ENCODE measurements at regions not wholly inside any gene's neighbourhood (a gene's known extent, or its start where the extent isn't known, plus 50 kb on each side); places are given as distances from the start of the nearest gene placed in this dataset.

GRCh38 chr10:94093286-94093905 lies 99.7 kb downstream of the PLCE1 start:
- H3K9me3 ChIP-seq (replicated peaks; ENCODE audit: insufficient read depth, low read length): no peaks in the 10 kb centered on the region
- no peak overlapping the region for H2AFZ ChIP-seq (ENCODE audit: low read length)
- no peak overlapping the region for H3K9ac ChIP-seq (ENCODE audit: low read length)
- no peaks in the 10 kb centered on the region for H3K36me3 ChIP-seq (replicated peaks; ENCODE audit: insufficient read depth, low read length)
- TF ChIP-seq EZH2 (optimal IDR thresholded peaks at IDR 0.05; ENCODE audit: low read depth, low read length) (no peak), CTCF (IDR thresholded peaks at IDR 0.05; ENCODE audit: low read length) (no peak), EZH2phosphoT487 (IDR thresholded peaks at IDR 0.05; ENCODE audit: low read length) (no peak)
- H3K4me2 ChIP-seq (ENCODE audit: low read depth, low read length): no peak overlapping the region
- H3F3A ChIP-seq (ENCODE audit: insufficient read depth, low read length): no peaks in the 10 kb centered on the region
- no peaks in the 10 kb centered on the region for H4K20me1 ChIP-seq (ENCODE audit: insufficient read depth, low read length)
- no peak overlapping the region for H3K27ac ChIP-seq (ENCODE audit: low read length)
- H3K4me3 ChIP-seq (ENCODE audit: low read length): no peak overlapping the region
- H3K79me2 ChIP-seq (ENCODE audit: low read length): no peaks in the 10 kb centered on the region
- H3K9me2 ChIP-seq (replicated peaks; ENCODE audit: insufficient read depth, low read length): no peaks in the 10 kb centered on the region
- no peaks in the 10 kb centered on the region for H3K27me3 ChIP-seq (replicated peaks; ENCODE audit: insufficient read depth, low read length)
- DNase-seq: no peak
- H3K4me1 ChIP-seq (ENCODE audit: low read length): no peaks in the 10 kb centered on the region

GRCh38 chr10:94094540-94094939 lies 100.8 kb downstream of the PLCE1 start:
- Histone ChIP-seq H2AFZ (ENCODE audit: low read length) (no peak overlapping the region), H3K9me3 (replicated peaks; ENCODE audit: insufficient read depth, low read length) (no peaks in the 10 kb centered on the region), H3K4me2 (ENCODE audit: low read depth, low read length) (no peak overlapping the region), H4K20me1 (ENCODE audit: insufficient read depth, low read length) (no peaks in the 10 kb centered on the region), H3K79me2 (ENCODE audit: low read length) (no peaks in the 10 kb centered on the region), H3K9ac (ENCODE audit: low read length) (no peak overlapping the region), H3K27me3 (replicated peaks; ENCODE audit: insufficient read depth, low read length) (no peaks in the 10 kb centered on the region), H3K36me3 (replicated peaks; ENCODE audit: insufficient read depth, low read length) (no peaks in the 10 kb centered on the region), H3K4me1 (ENCODE audit: low read length) (no peaks in the 10 kb centered on the region), H3K9me2 (replicated peaks; ENCODE audit: insufficient read depth, low read length) (no peaks in the 10 kb centered on the region), H3K27ac (ENCODE audit: low read length) (no peak overlapping the region), H3F3A (ENCODE audit: insufficient read depth, low read length) (no peaks in the 10 kb centered on the region), H3K4me3 (ENCODE audit: low read length) (no peak overlapping the region)
- DNase-seq: no peak
- TF ChIP-seq EZH2phosphoT487 (IDR thresholded peaks at IDR 0.05; ENCODE audit: low read length): no peak
- TF ChIP-seq CTCF (IDR thresholded peaks at IDR 0.05; ENCODE audit: low read length): no peak
- TF ChIP-seq EZH2 (optimal IDR thresholded peaks at IDR 0.05; ENCODE audit: low read depth, low read length): no peak

GRCh38 chr10:94097656-94098055 lies 103.9 kb downstream of the PLCE1 start:
- no peak overlapping the region for H3K9ac ChIP-seq (ENCODE audit: low read length)
- H3K27me3 ChIP-seq (replicated peaks; ENCODE audit: insufficient read depth, low read length): no peaks in the 10 kb centered on the region
- H3K27ac ChIP-seq (ENCODE audit: low read length): no peak overlapping the region
- no peak overlapping the region for H2AFZ ChIP-seq (ENCODE audit: low read length)
- no peaks in the 10 kb centered on the region for H3K36me3 ChIP-seq (replicated peaks; ENCODE audit: insufficient read depth, low read length)
- no peaks in the 10 kb centered on the region for H3K9me3 ChIP-seq (replicated peaks; ENCODE audit: insufficient read depth, low read length)
- no peaks in the 10 kb centered on the region for H4K20me1 ChIP-seq (ENCODE audit: insufficient read depth, low read length)
- H3K79me2 ChIP-seq (ENCODE audit: low read length): no peaks in the 10 kb centered on the region
- H3K4me1 ChIP-seq (ENCODE audit: low read length): no peaks in the 10 kb centered on the region
- TF ChIP-seq EZH2 (optimal IDR thresholded peaks at IDR 0.05; ENCODE audit: low read depth, low read length) (no peak), CTCF (IDR thresholded peaks at IDR 0.05; ENCODE audit: low read length) (no peak), EZH2phosphoT487 (IDR thresholded peaks at IDR 0.05; ENCODE audit: low read length) (no peak)
- no peaks in the 10 kb centered on the region for H3F3A ChIP-seq (ENCODE audit: insufficient read depth, low read length)
- H3K4me2 ChIP-seq (ENCODE audit: low read depth, low read length): no peak overlapping the region
- no peak for DNase-seq
- no peak overlapping the region for H3K4me3 ChIP-seq (ENCODE audit: low read length)
- H3K9me2 ChIP-seq (replicated peaks; ENCODE audit: insufficient read depth, low read length): no peaks in the 10 kb centered on the region
